Tibial nerve (tissue), 4 donors: ENCODE measurements at regions not wholly inside any gene's neighbourhood (a gene's known extent, or its start where the extent isn't known, plus 50 kb on each side); places are given as distances from the start of the nearest gene placed in this dataset.

Source experiments
- EP300 ChIP-seq, 2 donors: sonication (generic); formaldehyde crosslinking; IDR thresholded peaks; one replicate each; pipeline ENCODE4 v1.6.1; 2017; ENCODE audit warnings: antibody characterized with exemption in 2 of 2, mild to moderate bottlenecking in 1 of 2
- POLR2A ChIP-seq, 2 donors: fragments of 450-650 bp; IDR thresholded peaks; one replicate each; pipeline ENCODE4 v1.6.1; 2017; ENCODE audit warnings: antibody characterized with exemption in 2 of 2, mild to moderate bottlenecking in 2 of 2, moderate library complexity in 2 of 2
- TF ChIP-seq, protein P1 (sequence below), 5 experiments: fragments of 200-600 bp in 3 of 5; fragments of 450-650 bp in 2 of 5; sonication (generic) in 3 of 5; IDR thresholded peaks; one replicate each; pipeline ENCODE4 v1.5.1; 2016 to 2019; ENCODE audit warnings: antibody characterized with exemption in 5 of 5, mild to moderate bottlenecking in 3 of 5, moderate library complexity in 2 of 5

DNA sequence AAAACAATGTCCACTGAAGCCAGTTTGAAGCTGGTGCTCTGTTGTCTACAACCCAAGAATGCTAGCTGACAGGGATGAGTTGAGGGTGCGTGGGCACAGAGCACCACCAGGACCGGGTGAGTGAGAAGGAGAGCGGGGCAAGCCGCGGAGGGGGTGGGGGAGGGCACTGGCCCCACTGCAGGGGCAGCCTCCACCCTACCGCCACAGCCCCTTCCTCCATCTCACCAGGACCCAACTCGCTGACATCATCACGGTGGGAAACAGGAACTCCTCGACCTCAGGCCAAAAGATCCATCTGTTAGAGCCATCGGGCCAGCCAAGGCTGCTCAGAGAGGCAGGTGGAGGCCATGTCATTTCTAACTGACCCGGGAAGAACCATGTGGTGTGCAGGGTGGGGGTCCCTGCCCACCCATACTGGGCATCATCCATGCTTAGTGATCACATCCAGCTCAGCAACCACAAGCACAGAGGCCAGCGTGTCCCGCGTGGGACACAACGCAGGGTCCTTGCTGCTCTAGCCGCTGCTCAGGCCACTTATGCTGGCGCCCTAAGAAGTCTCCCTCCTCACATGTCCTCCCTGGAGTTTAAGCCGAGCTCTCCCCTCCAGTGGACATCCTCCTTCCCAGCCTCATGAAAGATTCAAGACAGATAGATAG is 57.6 kb upstream of the GATA2 start:
- no peak for TF ChIP-seq EP300 (IDR thresholded peaks at IDR 0.05)
- TF ChIP-seq, protein P1, sequence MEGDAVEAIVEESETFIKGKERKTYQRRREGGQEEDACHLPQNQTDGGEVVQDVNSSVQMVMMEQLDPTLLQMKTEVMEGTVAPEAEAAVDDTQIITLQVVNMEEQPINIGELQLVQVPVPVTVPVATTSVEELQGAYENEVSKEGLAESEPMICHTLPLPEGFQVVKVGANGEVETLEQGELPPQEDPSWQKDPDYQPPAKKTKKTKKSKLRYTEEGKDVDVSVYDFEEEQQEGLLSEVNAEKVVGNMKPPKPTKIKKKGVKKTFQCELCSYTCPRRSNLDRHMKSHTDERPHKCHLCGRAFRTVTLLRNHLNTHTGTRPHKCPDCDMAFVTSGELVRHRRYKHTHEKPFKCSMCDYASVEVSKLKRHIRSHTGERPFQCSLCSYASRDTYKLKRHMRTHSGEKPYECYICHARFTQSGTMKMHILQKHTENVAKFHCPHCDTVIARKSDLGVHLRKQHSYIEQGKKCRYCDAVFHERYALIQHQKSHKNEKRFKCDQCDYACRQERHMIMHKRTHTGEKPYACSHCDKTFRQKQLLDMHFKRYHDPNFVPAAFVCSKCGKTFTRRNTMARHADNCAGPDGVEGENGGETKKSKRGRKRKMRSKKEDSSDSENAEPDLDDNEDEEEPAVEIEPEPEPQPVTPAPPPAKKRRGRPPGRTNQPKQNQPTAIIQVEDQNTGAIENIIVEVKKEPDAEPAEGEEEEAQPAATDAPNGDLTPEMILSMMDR (IDR thresholded peaks at IDR 0.05), result no peak
- no peak for TF ChIP-seq POLR2A (IDR thresholded peaks at IDR 0.05)
